SK-N-MC (cell line): ENCODE measurements at regions not wholly inside any gene's neighbourhood (a gene's known extent, or its start where the extent isn't known, plus 50 kb on each side); places are given as distances from the start of the nearest gene placed in this dataset.

Experiments
- DNase-seq: peaks from one replicate; pipeline ENCODE4 v3.0.0-alpha.2; 2011; ENCODE audit warnings: low read depth, low spot score
- H3K27ac ChIP-seq: fragments of 200-600 bp; sonication (generic); 2 replicates; pipeline ENCODE4 v1.5.1; 2016; ENCODE audit warnings: mixed run types
- H3K36me3 ChIP-seq: fragments of 200-600 bp; sonication (generic); 2 replicates; pipeline ENCODE4 v1.6.1; 2017; ENCODE audit warnings: antibody characterized with exemption, low read length, mixed read lengths; ENCODE audit not compliant: insufficient read depth
- H3K4me3 ChIP-seq: fragments of 200-600 bp; sonication (generic); 2 replicates; pipeline ENCODE4 v1.5.1; 2016
- H3K9ac ChIP-seq: fragments of 200-600 bp; sonication (generic); 2 replicates; pipeline ENCODE4 v1.8.0; 2017; ENCODE audit warnings: mixed run types, mixed read lengths; ENCODE audit not compliant: insufficient read length
- H3K9me3 ChIP-seq: fragments of 200-600 bp; sonication (generic); 2 replicates; pipeline ENCODE4 v1.6.1; 2017; ENCODE audit warnings: low read depth, mild to moderate bottlenecking, antibody characterized with exemption, low read length, moderate library complexity, mixed read lengths
- EZH2 ChIP-seq: fragments of 200-600 bp; sonication (generic); IDR thresholded peaks from one replicate; pipeline ENCODE4 v1.6.1; 2017; ENCODE audit warnings: antibody characterized with exemption
- FOXP2 ChIP-seq: optimal IDR thresholded peaks from 2 replicates; pipeline ENCODE3; 2011; ENCODE audit warnings: mild to moderate bottlenecking, moderate library complexity; ENCODE audit not compliant: insufficient read depth; ENCODE audit errors: extremely low read length, control extremely low read depth
- POLR2AphosphoS5 ChIP-seq: IDR thresholded peaks from 2 replicates; pipeline ENCODE4 v1.6.1; 2012; ENCODE audit warnings: mild to moderate bottlenecking, low read depth, low read length, borderline replicate concordance

DNA sequence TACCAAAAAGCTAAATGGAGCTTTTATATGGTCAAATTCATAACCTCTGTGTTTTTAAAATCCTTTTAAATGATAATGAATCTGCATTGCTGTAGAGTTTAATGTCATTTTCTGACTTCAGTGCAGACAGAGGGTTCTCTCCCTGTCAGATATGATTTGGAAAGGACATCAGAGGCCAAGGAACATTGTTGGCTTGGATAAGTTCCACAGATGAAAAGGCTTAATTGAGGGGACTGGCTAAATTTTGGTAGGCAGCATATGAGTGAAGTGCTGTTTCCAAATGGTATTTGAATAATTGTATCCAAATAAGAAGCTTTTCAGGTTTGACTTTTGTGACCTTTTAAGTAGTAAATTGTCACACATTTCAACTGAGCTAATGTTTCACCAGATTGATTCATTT, 124.6 kb upstream of the KCNH7 start:
- no peak overlapping the region for H3K9ac ChIP-seq
- TF ChIP-seq POLR2AphosphoS5 (no peak), FOXP2 (no peak), EZH2 (no peak)
- no peak overlapping the region for H3K4me3 ChIP-seq
- H3K36me3 ChIP-seq, result no peaks in the 10 kb centered on the region
- DNase-seq, result no peak
- no peak overlapping the region for H3K27ac ChIP-seq
- no peaks in the 10 kb centered on the region for H3K9me3 ChIP-seq

DNA sequence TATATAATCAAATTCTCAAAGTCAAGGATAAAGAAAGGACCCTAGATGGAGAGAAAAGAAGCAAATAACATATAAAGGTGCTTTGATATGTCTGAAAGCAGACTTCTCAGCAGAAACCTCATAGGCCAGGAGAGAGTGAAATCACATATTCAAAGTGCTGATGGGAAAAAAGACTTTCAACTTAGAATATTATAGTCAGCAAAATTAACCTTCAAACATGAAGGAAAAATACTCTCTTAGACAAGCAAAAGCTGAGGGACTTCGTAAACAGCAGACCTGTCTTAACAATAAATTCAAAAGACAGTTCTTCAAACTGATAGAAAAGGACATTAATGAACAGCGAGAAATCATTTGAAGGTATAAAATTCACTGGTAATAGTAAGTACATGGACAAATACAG, 107.2 kb upstream of the KCNH7 start:
- Histone ChIP-seq H3K36me3 (no peaks in the 10 kb centered on the region), H3K4me3 (no peak overlapping the region), H3K27ac (no peak overlapping the region), H3K9me3 (0 out of 2 replicates have a peak, but pooled peaks cover 2% of the 10 kb centered on the region), H3K9ac (no peak overlapping the region)
- DNase-seq, result no peak
- TF ChIP-seq EZH2 (no peak), POLR2AphosphoS5 (no peak), FOXP2 (no peak)

DNA sequence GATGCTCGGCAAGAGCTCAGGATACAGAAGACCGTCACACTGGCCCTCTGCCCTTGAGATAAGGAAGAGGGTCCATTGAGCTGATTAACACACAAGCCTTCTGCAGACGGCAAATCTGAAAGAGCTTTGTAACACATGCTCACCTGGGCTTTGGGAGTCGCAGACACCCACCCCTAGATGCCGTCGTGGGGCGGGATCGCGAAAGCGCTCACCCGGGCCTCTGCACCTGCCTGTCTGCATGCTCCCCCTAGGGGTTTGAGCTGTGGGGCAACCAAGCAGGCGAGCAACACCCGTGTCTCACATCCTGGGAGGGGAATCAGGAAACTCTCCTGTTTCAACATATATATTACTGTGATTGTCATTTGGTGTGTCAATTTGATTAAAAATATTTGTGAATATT, 99.8 kb upstream of the KCNH7 start:
- H3K36me3 ChIP-seq, result no peaks in the 10 kb centered on the region
- H3K27ac ChIP-seq, result no peak overlapping the region
- TF ChIP-seq FOXP2, result no peak
- TF ChIP-seq EZH2, result no peak
- H3K9ac ChIP-seq, result no peak overlapping the region
- H3K4me3 ChIP-seq, result no peak overlapping the region
- 0 out of 2 replicates have a peak, but pooled peaks cover 2% of the 10 kb centered on the region for H3K9me3 ChIP-seq
- no peak for DNase-seq

DNA sequence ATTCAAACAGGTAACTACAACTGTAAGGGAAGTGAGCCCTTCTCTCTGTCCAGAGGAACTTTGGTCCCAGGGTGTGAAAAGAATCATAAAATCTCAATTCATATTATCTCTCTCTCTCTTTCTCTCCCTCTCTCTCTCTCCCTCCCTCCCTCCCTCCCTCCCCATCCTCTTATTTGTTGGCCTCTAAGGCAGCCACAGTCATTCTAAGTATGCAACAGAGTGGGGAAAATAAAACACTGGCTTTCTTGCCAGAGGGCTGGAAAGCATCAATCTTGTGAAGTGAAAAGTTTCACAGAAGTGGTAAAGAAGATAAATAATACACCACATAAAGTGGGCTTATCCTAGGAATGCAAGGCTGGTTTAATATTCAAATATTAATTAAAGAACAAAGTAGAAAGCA, 95.6 kb upstream of the KCNH7 start:
- no peak overlapping the region for H3K27ac ChIP-seq
- H3K4me3 ChIP-seq, result no peak overlapping the region
- no peak overlapping the region for H3K9ac ChIP-seq
- H3K9me3 ChIP-seq, result no peaks in the 10 kb centered on the region
- TF ChIP-seq EZH2, result no peak
- no peak for TF ChIP-seq FOXP2
- no peak for TF ChIP-seq POLR2AphosphoS5
- no peak for DNase-seq
- H3K36me3 ChIP-seq, result no peaks in the 10 kb centered on the region

GRCh38 chr2:162932416-162932815, 93.8 kb upstream of the KCNH7 start:
- H3K9me3 ChIP-seq, result no peaks in the 10 kb centered on the region
- no peaks in the 10 kb centered on the region for H3K36me3 ChIP-seq
- TF ChIP-seq EZH2 (no peak), POLR2AphosphoS5 (no peak), FOXP2 (no peak)
- H3K4me3 ChIP-seq, result no peak overlapping the region
- H3K9ac ChIP-seq, result no peak overlapping the region
- no peak for DNase-seq
- no peak overlapping the region for H3K27ac ChIP-seq

- TF ChIP-seq FOXP2 (no peak), POLR2AphosphoS5 (no peak), EZH2 (no peak)
- H3K27ac ChIP-seq, result no peak overlapping the region
- DNase-seq, result no peak
These were observed 91.0 kb upstream of the KCNH7 start for GRCh38 chr2:162929571-162929970.

GRCh38 chr2:162928356-162928755, 89.8 kb upstream of the KCNH7 start:
- Histone ChIP-seq H3K36me3 (no peaks in the 10 kb centered on the region), H3K9ac (no peak overlapping the region), H3K4me3 (no peak overlapping the region), H3K27ac (no peak overlapping the region), H3K9me3 (no peaks in the 10 kb centered on the region)
- TF ChIP-seq POLR2AphosphoS5, result no peak
- no peak for TF ChIP-seq EZH2
- no peak for TF ChIP-seq FOXP2
- DNase-seq, result no peak

More at GRCh38 chr2:162929571-162929970, 91.0 kb upstream of the KCNH7 start:
- Histone ChIP-seq H3K36me3 (no peaks in the 10 kb centered on the region), H3K9ac (no peak overlapping the region), H3K9me3 (no peaks in the 10 kb centered on the region), H3K4me3 (no peak overlapping the region)

GRCh38 chr2:162926907-162927306, 88.3 kb upstream of the KCNH7 start:
- Histone ChIP-seq H3K9ac (no peak overlapping the region), H3K4me3 (no peak overlapping the region), H3K27ac (no peak overlapping the region), H3K36me3 (no peaks in the 10 kb centered on the region), H3K9me3 (no peaks in the 10 kb centered on the region)
- TF ChIP-seq POLR2AphosphoS5, result no peak
- no peak for TF ChIP-seq FOXP2
- no peak for TF ChIP-seq EZH2
- DNase-seq, result no peak

DNA sequence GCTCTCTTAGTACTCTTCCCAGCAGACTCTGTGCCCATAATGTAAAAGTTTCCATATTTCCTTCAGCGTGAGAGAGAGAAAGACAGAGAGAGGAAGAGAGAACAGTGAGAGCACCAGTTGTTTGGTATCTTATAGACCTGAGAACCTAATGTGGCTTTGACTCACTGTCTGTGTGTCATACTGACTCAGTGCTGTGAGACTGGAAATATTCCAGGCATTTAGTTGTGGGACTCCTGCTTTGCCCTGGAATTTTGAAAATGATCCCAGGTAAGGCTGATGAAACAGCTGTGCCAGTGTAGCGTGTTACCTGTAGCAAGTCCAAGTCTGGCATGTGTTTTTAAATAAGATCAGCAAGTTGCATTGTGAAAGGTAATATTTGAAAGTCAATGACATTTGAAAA, 87.9 kb upstream of the KCNH7 start:
- Histone ChIP-seq H3K9me3 (no peaks in the 10 kb centered on the region), H3K36me3 (no peaks in the 10 kb centered on the region), H3K9ac (no peak overlapping the region), H3K4me3 (no peak overlapping the region), H3K27ac (no peak overlapping the region)
- no peak for TF ChIP-seq FOXP2
- DNase-seq, result no peak
